Activated T-helper 1 cell treated with anti-CD3 and anti-CD28 coated beads, Interleukin-12 subunit alpha, Interleukin-12 subunit beta, Interleukin-2, Interleukin-4 antibody, amounts not matched to agents 30 ng/mL and 10 ng/mL and 1 ng/mL, durations not matched to agents 14 hours and 24 hours and 36 hours (primary cell): ENCODE measurements at regions not wholly inside any gene's neighbourhood (a gene's known extent, or its start where the extent isn't known, plus 50 kb on each side); places are given as distances from the start of the nearest gene placed in this dataset.
"Not testable (repeated sequence)": the region's sequence is repeated elsewhere in the genome, so short reads cannot be mapped to it uniquely, and the experiment has no call there.

ENCODE experiments used
- DNase-seq: peaks from one replicate; pipeline ENCODE4 v3.0.0; 2021; ENCODE audit warnings: low spot score
- H3K27ac Mint-ChIP-seq: one replicate; pipeline ENCODE4 v1.8.0; 2021; ENCODE audit warnings: mild to moderate bottlenecking, mixed read lengths
- H3K27me3 Mint-ChIP-seq: one replicate; pipeline ENCODE4 v1.8.0; 2022; ENCODE audit warnings: mild to moderate bottlenecking, moderate library complexity, mixed read lengths; ENCODE audit not compliant: insufficient read depth
- H3K36me3 Mint-ChIP-seq: one replicate; pipeline ENCODE4 v1.8.0; 2021; ENCODE audit warnings: low read depth, mixed read lengths
- H3K4me1 Mint-ChIP-seq: one replicate; pipeline ENCODE4 v1.8.0; 2021; ENCODE audit warnings: low read depth, mixed read lengths
- H3K4me3 Mint-ChIP-seq: one replicate; pipeline ENCODE4 v1.8.0; 2021; ENCODE audit warnings: mild to moderate bottlenecking, moderate library complexity, mixed read lengths
- H3K9me3 Mint-ChIP-seq: one replicate; pipeline ENCODE4 v1.8.0; 2021; ENCODE audit warnings: mixed read lengths
- intact Hi-C: fragments of 100-400 bp; cut with micrococcal nuclease; formaldehyde crosslinking; loops from one replicate; pipeline ENCODE4 v1.15.1; 2024

GRCh38 chr10:21047511-21047910 lies 150.4 kb upstream of the NEBL start:
- H3K27me3 Mint-ChIP-seq, result peaks cover 5% of the 10 kb centered on the region
- intact Hi-C loops, result no loop called here
- H3K36me3 Mint-ChIP-seq, result no peaks in the 10 kb centered on the region

GRCh38 chr10:21047096-21047495 lies 150.0 kb upstream of the NEBL start:
- H3K4me3 Mint-ChIP-seq, result no peak overlapping the region

More at GRCh38 chr10:21047511-21047910, 150.4 kb upstream of the NEBL start:
- DNase-seq, result no peak
- Mint-ChIP-seq H3K9me3 (peaks cover 3% of the 10 kb centered on the region), H3K4me3 (no peak overlapping the region), H3K27ac (no peak overlapping the region), H3K4me1 (no peaks in the 10 kb centered on the region)

GRCh38 chr10:21043044-21043443 lies 145.9 kb upstream of the NEBL start:
- Mint-ChIP-seq H3K4me3 (no peak overlapping the region), H3K27ac (no peak overlapping the region), H3K9me3 (no peaks in the 10 kb centered on the region), H3K4me1 (no peaks in the 10 kb centered on the region), H3K36me3 (no peaks in the 10 kb centered on the region), H3K27me3 (peaks cover 3% of the 10 kb centered on the region)
- DNase-seq, result no peak
- intact Hi-C loops, result no loop called here

More at GRCh38 chr10:21047096-21047495, 150.0 kb upstream of the NEBL start:
- H3K4me1 Mint-ChIP-seq, result no peaks in the 10 kb centered on the region
- peaks cover 3% of the 10 kb centered on the region for H3K9me3 Mint-ChIP-seq
- H3K27me3 Mint-ChIP-seq, result peaks cover 5% of the 10 kb centered on the region
- intact Hi-C loops, result no loop called here
- no peak overlapping the region for H3K27ac Mint-ChIP-seq
- no peaks in the 10 kb centered on the region for H3K36me3 Mint-ChIP-seq
- DNase-seq, result no peak

- Mint-ChIP-seq H3K36me3 (no peaks in the 10 kb centered on the region), H3K4me3 (no peak overlapping the region), H3K9me3 (no peaks in the 10 kb centered on the region), H3K27me3 (peaks cover 3% of the 10 kb centered on the region), H3K27ac (no peak overlapping the region), H3K4me1 (no peaks in the 10 kb centered on the region)
- intact Hi-C loops, result no loop called here
- no peak for DNase-seq
Measured at GRCh38 chr10:21042536-21042935, 145.4 kb upstream of the NEBL start.

GRCh38 chr10:21041763-21042458 lies 144.8 kb upstream of the NEBL start:
- H3K9me3 Mint-ChIP-seq, result no peaks in the 10 kb centered on the region
- peaks cover 3% of the 10 kb centered on the region for H3K27me3 Mint-ChIP-seq
- H3K4me3 Mint-ChIP-seq, result no peak overlapping the region
- intact Hi-C loops, result no loop called here
- no peaks in the 10 kb centered on the region for H3K4me1 Mint-ChIP-seq
- no peak overlapping the region for H3K27ac Mint-ChIP-seq
- no peak for DNase-seq
- H3K36me3 Mint-ChIP-seq, result no peaks in the 10 kb centered on the region

GRCh38 chr10:21039721-21040120 lies 142.6 kb upstream of the NEBL start:
- Mint-ChIP-seq H3K4me3 (no peak overlapping the region), H3K27ac (no peak overlapping the region), H3K4me1 (no peaks in the 10 kb centered on the region), H3K9me3 (no peaks in the 10 kb centered on the region), H3K36me3 (no peaks in the 10 kb centered on the region), H3K27me3 (peaks cover 2% of the 10 kb centered on the region)
- no peak for DNase-seq
- intact Hi-C loops, result no loop called here

- H3K27me3 Mint-ChIP-seq, result no peaks in the 10 kb centered on the region
- H3K4me1 Mint-ChIP-seq, result no peaks in the 10 kb centered on the region
- no peaks in the 10 kb centered on the region for H3K36me3 Mint-ChIP-seq
- intact Hi-C loops, result no loop called here
- H3K9me3 Mint-ChIP-seq, result no peaks in the 10 kb centered on the region
- no peak overlapping the region for H3K27ac Mint-ChIP-seq
- no peak overlapping the region for H3K4me3 Mint-ChIP-seq
- DNase-seq, result no peak
Measured at GRCh38 chr10:21036757-21037156, 139.6 kb upstream of the NEBL start.

GRCh38 chr10:21034770-21035169 lies 137.7 kb upstream of the NEBL start:
- DNase-seq, intact Hi-C loops, H3K9me3 Mint-ChIP-seq, H3K36me3 Mint-ChIP-seq, H3K27ac Mint-ChIP-seq, H3K4me1 Mint-ChIP-seq, H3K4me3 Mint-ChIP-seq, H3K27me3 Mint-ChIP-seq: not testable (repeated sequence)

- no peaks in the 10 kb centered on the region for H3K9me3 Mint-ChIP-seq
- no peaks in the 10 kb centered on the region for H3K27me3 Mint-ChIP-seq
- no peak overlapping the region for H3K4me3 Mint-ChIP-seq
- no peaks in the 10 kb centered on the region for H3K36me3 Mint-ChIP-seq
- H3K27ac Mint-ChIP-seq, result no peak overlapping the region
- intact Hi-C loops, result no loop called here
- DNase-seq, result no peak
- no peaks in the 10 kb centered on the region for H3K4me1 Mint-ChIP-seq
Measured at GRCh38 chr10:21034241-21034640, 137.1 kb upstream of the NEBL start.

- Mint-ChIP-seq H3K27me3 (no peaks in the 10 kb centered on the region), H3K4me3 (no peak overlapping the region), H3K27ac (no peak overlapping the region), H3K9me3 (no peaks in the 10 kb centered on the region), H3K4me1 (no peaks in the 10 kb centered on the region), H3K36me3 (no peaks in the 10 kb centered on the region)
- intact Hi-C loops, result no loop called here
- no peak for DNase-seq
Measured at GRCh38 chr10:21032587-21033319, 135.6 kb upstream of the NEBL start.

GRCh38 chr10:21031232-21031795 lies 134.2 kb upstream of the NEBL start:
- Mint-ChIP-seq H3K4me1 (no peaks in the 10 kb centered on the region), H3K27ac (no peak overlapping the region), H3K4me3 (no peak overlapping the region), H3K36me3 (no peaks in the 10 kb centered on the region), H3K27me3 (no peaks in the 10 kb centered on the region), H3K9me3 (no peaks in the 10 kb centered on the region)
- intact Hi-C loops, result no loop called here
- DNase-seq, result no peak

- Mint-ChIP-seq H3K27ac (no peak overlapping the region), H3K27me3 (no peaks in the 10 kb centered on the region), H3K4me1 (no peaks in the 10 kb centered on the region), H3K9me3 (no peaks in the 10 kb centered on the region), H3K4me3 (no peak overlapping the region), H3K36me3 (no peaks in the 10 kb centered on the region)
- intact Hi-C loops, result no loop called here
- no peak for DNase-seq
Measured at GRCh38 chr10:21030091-21030490, 133.0 kb upstream of the NEBL start.

- Mint-ChIP-seq H3K4me1 (no peaks in the 10 kb centered on the region), H3K9me3 (no peaks in the 10 kb centered on the region), H3K27me3 (no peaks in the 10 kb centered on the region), H3K36me3 (no peaks in the 10 kb centered on the region), H3K4me3 (no peak overlapping the region), H3K27ac (no peak overlapping the region)
- intact Hi-C loops, result no loop called here
- DNase-seq, result no peak
Measured at GRCh38 chr10:21022821-21023220, 125.7 kb upstream of the NEBL start.
